ENCODE measurements at regions not wholly inside any gene's neighbourhood (a gene's known extent, or its start where the extent isn't known, plus 50 kb on each side); places are given as distances from the start of the nearest gene placed in this dataset.
"Not testable (repeated sequence)": the region's sequence is repeated elsewhere in the genome, so short reads cannot be mapped to it uniquely, and the experiment has no call there.

- Histone ChIP-seq H3K9me3 (ENCODE audit: control insufficient read depth, low read depth, low read length) (no peaks in the 10 kb centered on the region), H3K27ac (ENCODE audit: control insufficient read depth, insufficient read depth, low read length) (no peak overlapping the region), H3K79me2 (ENCODE audit: control insufficient read depth, insufficient read depth, low read length) (no peaks in the 10 kb centered on the region), H3K9me1 (ENCODE audit: control insufficient read depth, extremely low read depth, insufficient read depth, low read length) (no peaks in the 10 kb centered on the region), H3K4me2 (ENCODE audit: control insufficient read depth, extremely low read depth, insufficient read depth, low read depth, low read length) (no peak overlapping the region), H3K36me3 (ENCODE audit: control insufficient read depth in 2 of 2, extremely low read depth in 1 of 2, insufficient read depth in 2 of 2, low read length in 2 of 2) (no peaks in the 10 kb centered on the region), H3K4me1 (ENCODE audit: control insufficient read depth, extremely low read depth, insufficient read depth, low read length) (no peaks in the 10 kb centered on the region), H3K4me3 (ENCODE audit: control insufficient read depth in 2 of 3, extremely low read depth in 1 of 3, insufficient read depth in 2 of 3, low read depth in 1 of 3, low read length in 3 of 3) (no peak overlapping the region), H3K27me3 (ENCODE audit: control insufficient read depth, extremely low read depth, insufficient read depth, low read length) (no peaks in the 10 kb centered on the region), H4K20me1 (ENCODE audit: control insufficient read depth, extremely low read depth, insufficient read depth, low read length) (no peaks in the 10 kb centered on the region), H3K9ac (ENCODE audit: control insufficient read depth, extremely low read depth, insufficient read depth, low read length) (no peak overlapping the region), H2AFZ (ENCODE audit: control insufficient read depth, low read length) (no peak overlapping the region)
- FAIRE-seq: no peak
- TF ChIP-seq EZH2 (IDR thresholded peaks at IDR 0.05; ENCODE audit: low read length) (no peak), CTCF (optimal IDR thresholded peaks at IDR 0.05 in 1 of 3, IDR thresholded peaks at IDR 0.05 in 1 of 3, conservative IDR thresholded peaks at IDR 0.05 in 1 of 3; ENCODE audit: extremely low read depth in 1 of 3, insufficient read depth in 2 of 3, low read length in 3 of 3) (peak in 1 of 3 experiments; percentile 9)
- dilution Hi-C loops (cut with MboI; ENCODE audit: extremely low pct_ligation_motif_present, low sequenced_read_pairs): no loop called here
- no peak for DNase-seq (ENCODE audit: low read depth, low spot score)
These were observed 117.6 kb upstream of the GPR101 start for GRCh38 chrX:137151403-137151802.

- Histone ChIP-seq H3K27ac (ENCODE audit: control insufficient read depth, insufficient read depth, low read length) (no peak overlapping the region), H4K20me1 (ENCODE audit: control insufficient read depth, extremely low read depth, insufficient read depth, low read length) (no peaks in the 10 kb centered on the region), H3K9me3 (ENCODE audit: control insufficient read depth, low read depth, low read length) (no peaks in the 10 kb centered on the region), H3K36me3 (ENCODE audit: control insufficient read depth in 2 of 2, extremely low read depth in 1 of 2, insufficient read depth in 2 of 2, low read length in 2 of 2) (no peaks in the 10 kb centered on the region), H3K4me1 (ENCODE audit: control insufficient read depth, extremely low read depth, insufficient read depth, low read length) (no peaks in the 10 kb centered on the region), H3K27me3 (ENCODE audit: control insufficient read depth, extremely low read depth, insufficient read depth, low read length) (no peaks in the 10 kb centered on the region), H3K4me2 (ENCODE audit: control insufficient read depth, extremely low read depth, insufficient read depth, low read depth, low read length) (no peak overlapping the region), H3K9me1 (ENCODE audit: control insufficient read depth, extremely low read depth, insufficient read depth, low read length) (no peaks in the 10 kb centered on the region), H3K9ac (ENCODE audit: control insufficient read depth, extremely low read depth, insufficient read depth, low read length) (no peak overlapping the region), H2AFZ (ENCODE audit: control insufficient read depth, low read length) (no peak overlapping the region), H3K79me2 (ENCODE audit: control insufficient read depth, insufficient read depth, low read length) (no peaks in the 10 kb centered on the region), H3K4me3 (ENCODE audit: control insufficient read depth in 2 of 3, extremely low read depth in 1 of 3, insufficient read depth in 2 of 3, low read depth in 1 of 3, low read length in 3 of 3) (no peak overlapping the region)
- TF ChIP-seq EZH2 (IDR thresholded peaks at IDR 0.05; ENCODE audit: low read length) (no peak), CTCF (optimal IDR thresholded peaks at IDR 0.05 in 1 of 3, IDR thresholded peaks at IDR 0.05 in 1 of 3, conservative IDR thresholded peaks at IDR 0.05 in 1 of 3; ENCODE audit: extremely low read depth in 1 of 3, insufficient read depth in 2 of 3, low read length in 3 of 3) (no peak)
- dilution Hi-C loops (cut with MboI; ENCODE audit: extremely low pct_ligation_motif_present, low sequenced_read_pairs): no loop called here
- DNase-seq (ENCODE audit: low read depth, low spot score): no peak
- FAIRE-seq: no peak
These were observed 110.1 kb upstream of the GPR101 start for GRCh38 chrX:137143864-137144263.

- H4K20me1 ChIP-seq (ENCODE audit: control insufficient read depth, extremely low read depth, insufficient read depth, low read length); H3K27me3 ChIP-seq (ENCODE audit: control insufficient read depth, extremely low read depth, insufficient read depth, low read length); FAIRE-seq; H3K36me3 ChIP-seq (ENCODE audit: control insufficient read depth in 2 of 2, extremely low read depth in 1 of 2, insufficient read depth in 2 of 2, low read length in 2 of 2); H3K9ac ChIP-seq (ENCODE audit: control insufficient read depth, extremely low read depth, insufficient read depth, low read length); H3K9me3 ChIP-seq (ENCODE audit: control insufficient read depth, low read depth, low read length); H3K27ac ChIP-seq (ENCODE audit: control insufficient read depth, insufficient read depth, low read length); H3K4me2 ChIP-seq (ENCODE audit: control insufficient read depth, extremely low read depth, insufficient read depth, low read depth, low read length); H3K9me1 ChIP-seq (ENCODE audit: control insufficient read depth, extremely low read depth, insufficient read depth, low read length); dilution Hi-C loops (cut with MboI; ENCODE audit: extremely low pct_ligation_motif_present, low sequenced_read_pairs); H2AFZ ChIP-seq (ENCODE audit: control insufficient read depth, low read length); H3K4me3 ChIP-seq (ENCODE audit: control insufficient read depth in 2 of 3, extremely low read depth in 1 of 3, insufficient read depth in 2 of 3, low read depth in 1 of 3, low read length in 3 of 3); H3K4me1 ChIP-seq (ENCODE audit: control insufficient read depth, extremely low read depth, insufficient read depth, low read length); H3K79me2 ChIP-seq (ENCODE audit: control insufficient read depth, insufficient read depth, low read length); DNase-seq (ENCODE audit: low read depth, low spot score): not testable (repeated sequence)
These were observed 88.9 kb upstream of the GPR101 start for GRCh38 chrX:137122651-137123050.

Data from keratinocyte (primary cell).